Esophagus (tissue), 2 donors: ENCODE measurements at regions not wholly inside any gene's neighbourhood (a gene's known extent, or its start where the extent isn't known, plus 50 kb on each side); places are given as distances from the start of the nearest gene placed in this dataset.

Experiments
- H3K27ac ChIP-seq, 2 donors: one replicate each; pipeline ENCODE4 v1.5.1; 2013; ENCODE audit warnings: low read depth in 2 of 2, mild to moderate bottlenecking in 2 of 2, inconsistent platforms in 1 of 2, low read length in 1 of 2, moderate library complexity in 1 of 2
- H3K27me3 ChIP-seq, 2 donors: one replicate each; pipeline ENCODE4 v1.6.1; 2013; ENCODE audit warnings: low read length in 2 of 2, control low read depth in 1 of 2, mild to moderate bottlenecking in 1 of 2; ENCODE audit not compliant: insufficient read depth in 2 of 2, control insufficient read depth in 1 of 2
- H3K36me3 ChIP-seq, 2 donors: one replicate each; pipeline ENCODE4 v1.6.1; 2013; ENCODE audit warnings: low read length in 1 of 2; ENCODE audit not compliant: control insufficient read depth in 2 of 2, insufficient read depth in 2 of 2
- H3K4me1 ChIP-seq, 2 donors: one replicate each; pipeline ENCODE4 v1.6.1; 2013; ENCODE audit warnings: low read length in 1 of 2; ENCODE audit not compliant: control insufficient read depth in 2 of 2, insufficient read depth in 2 of 2
- H3K4me3 ChIP-seq, 2 donors: one replicate each; pipeline ENCODE4 v1.5.1; 2013; ENCODE audit warnings: low read length in 2 of 2, mild to moderate bottlenecking in 2 of 2, low read depth in 1 of 2, moderate library complexity in 1 of 2
- H3K9me3 ChIP-seq, 2 donors: one replicate each; pipeline ENCODE4 v1.6.1; 2013; ENCODE audit warnings: mild to moderate bottlenecking in 2 of 2, low read depth in 1 of 2, low read length in 1 of 2, moderate library complexity in 1 of 2; ENCODE audit not compliant: control insufficient read depth in 2 of 2, insufficient read depth in 1 of 2
- WGBS, 2 donors: extraction: QIAGEN DNeasy Blood & Tissue Kit; methylation state at CpG; one replicate each; pipeline ENCODE4 v1.1.7; 2013; 5-methylcytosine and 5-hydroxymethylcytosine counted together
- donor health status: healthy with polysubstance abuse.
- donor health status: Bipolar disorder and iron deficiency.

DNA sequence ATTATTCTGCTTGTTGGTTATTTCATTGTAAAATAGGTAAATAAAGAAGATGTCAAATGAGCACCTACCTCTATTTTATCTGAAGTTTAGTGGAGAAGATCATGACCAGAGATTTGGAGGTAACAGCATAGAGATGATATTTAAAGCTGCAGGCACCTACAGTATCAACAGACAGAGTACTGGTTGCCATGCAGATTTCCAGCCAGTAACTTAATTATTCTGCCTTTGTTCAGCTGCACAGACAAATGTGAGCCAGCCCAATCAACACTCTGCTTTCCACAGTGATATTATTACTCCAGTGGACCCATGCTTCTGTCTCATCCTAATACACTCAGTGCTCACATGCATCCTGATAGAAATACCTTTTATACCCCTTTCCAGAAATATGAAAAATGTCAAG, 348.5 kb upstream of the RGS6 start:
- peaks cover 0 to 3% of the 10 kb centered on the region in 2 donors for H3K4me1 ChIP-seq
- H3K9me3 ChIP-seq: no peaks in the 10 kb centered on the region
- no peaks in the 10 kb centered on the region for H3K27me3 ChIP-seq
- no peaks in the 10 kb centered on the region for H3K36me3 ChIP-seq
- no peak overlapping the region for H3K4me3 ChIP-seq
- H3K27ac ChIP-seq: no peak overlapping the region

GRCh38 chr14:71585361-71585760, 346.9 kb upstream of the RGS6 start:
- no peak overlapping the region for H3K4me3 ChIP-seq
- peaks cover 0 to 3% of the 10 kb centered on the region in 2 donors for H3K4me1 ChIP-seq
- no peaks in the 10 kb centered on the region for H3K27me3 ChIP-seq
- no peaks in the 10 kb centered on the region for H3K36me3 ChIP-seq
- no peaks in the 10 kb centered on the region for H3K9me3 ChIP-seq
- H3K27ac ChIP-seq: no peak overlapping the region

- Histone ChIP-seq H3K4me1 (peaks cover 0 to 3% of the 10 kb centered on the region in 2 donors), H3K27ac (peak overlapping the region in 1 of 2 donors; percentile 42), H3K36me3 (no peaks in the 10 kb centered on the region), H3K27me3 (no peaks in the 10 kb centered on the region), H3K9me3 (no peaks in the 10 kb centered on the region), H3K4me3 (peak overlapping the region in 1 of 2 donors; percentile 16)
- WGBS, 2 donors: 23 to 37% methylated on average over 14 of the region's 14 CpGs
Observed at GRCh38 chr14:71586131-71586897, 345.9 kb upstream of the RGS6 start.

DNA sequence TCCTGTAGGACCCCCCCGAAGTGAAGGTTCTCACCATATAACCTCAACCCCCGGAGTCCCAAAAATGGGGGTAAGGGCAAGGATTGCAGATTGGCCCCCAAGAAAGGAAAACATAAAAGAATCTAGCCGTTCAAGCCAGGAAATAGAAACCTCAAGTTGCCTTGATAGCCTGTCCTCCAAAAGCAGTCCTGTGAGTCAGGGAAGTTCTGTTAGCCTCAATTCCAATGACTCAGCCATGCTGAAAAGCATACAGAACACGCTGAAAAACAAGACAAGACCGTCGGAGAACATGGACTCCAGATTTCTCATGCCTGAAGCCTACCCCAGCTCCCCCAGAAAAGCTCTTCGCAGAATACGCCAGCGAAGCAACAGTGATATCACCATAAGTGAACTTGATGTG, 344.2 kb upstream of the RGS6 start:
- H3K36me3 ChIP-seq: no peaks in the 10 kb centered on the region
- 95 to 96% methylated on average over 9 of the region's 9 CpGs for WGBS, 2 donors

DNA sequence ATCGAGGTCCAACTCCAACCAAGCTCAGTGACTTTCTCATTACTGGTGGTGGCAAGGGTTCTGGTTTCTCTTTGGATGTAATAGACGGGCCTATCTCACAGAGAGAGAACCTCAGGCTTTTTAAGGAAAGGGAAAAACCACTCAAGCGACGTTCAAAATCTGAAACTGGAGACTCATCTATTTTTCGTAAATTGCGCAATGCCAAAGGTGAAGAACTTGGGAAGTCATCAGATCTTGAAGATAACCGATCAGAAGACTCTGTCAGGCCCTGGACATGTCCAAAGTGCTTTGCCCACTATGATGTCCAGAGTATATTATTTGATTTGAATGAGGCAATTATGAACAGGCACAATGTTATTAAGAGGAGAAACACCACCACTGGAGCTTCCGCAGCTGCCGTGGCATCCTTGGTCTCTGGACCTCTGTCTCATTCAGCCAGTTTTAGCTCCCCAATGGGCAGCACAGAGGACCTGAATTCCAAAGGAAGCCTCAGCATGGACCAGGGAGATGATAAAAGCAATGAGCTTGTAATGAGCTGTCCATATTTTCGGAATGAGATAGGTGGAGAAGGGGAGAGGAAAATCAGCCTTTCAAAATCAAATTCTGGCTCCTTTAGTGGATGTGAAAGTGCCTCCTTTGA, 343.5 kb upstream of the RGS6 start:
- no peaks in the 10 kb centered on the region for H3K9me3 ChIP-seq
- no peaks in the 10 kb centered on the region for H3K27me3 ChIP-seq
- H3K36me3 ChIP-seq: no peaks in the 10 kb centered on the region
- 98% methylated on average over 10 of the region's 10 CpGs for WGBS, 2 donors
- H3K4me1 ChIP-seq: peaks cover 0 to 3% of the 10 kb centered on the region in 2 donors
- no peak overlapping the region for H3K27ac ChIP-seq
- no peak overlapping the region for H3K4me3 ChIP-seq

More for the DNA sequence above, 344.2 kb upstream of the RGS6 start:
- no peaks in the 10 kb centered on the region for H3K9me3 ChIP-seq
- H3K4me3 ChIP-seq: no peak overlapping the region
- no peak overlapping the region for H3K27ac ChIP-seq
- peaks cover 0 to 3% of the 10 kb centered on the region in 2 donors for H3K4me1 ChIP-seq
- no peaks in the 10 kb centered on the region for H3K27me3 ChIP-seq

- no peak overlapping the region for H3K4me3 ChIP-seq
- H3K36me3 ChIP-seq: no peaks in the 10 kb centered on the region
- peaks cover 0 to 3% of the 10 kb centered on the region in 2 donors for H3K4me1 ChIP-seq
- 81 to 86% methylated on average over 2 of the region's 2 CpGs for WGBS, 2 donors
- no peaks in the 10 kb centered on the region for H3K9me3 ChIP-seq
- no peaks in the 10 kb centered on the region for H3K27me3 ChIP-seq
- H3K27ac ChIP-seq: no peak overlapping the region
Observed at GRCh38 chr14:71589609-71590008, 342.6 kb upstream of the RGS6 start.

- Histone ChIP-seq H3K27ac (no peak overlapping the region), H3K27me3 (no peaks in the 10 kb centered on the region), H3K36me3 (no peaks in the 10 kb centered on the region), H3K4me1 (peaks cover 0 to 3% of the 10 kb centered on the region in 2 donors), H3K9me3 (no peaks in the 10 kb centered on the region), H3K4me3 (no peak overlapping the region)
- 89 to 94% methylated on average over 5 of the region's 5 CpGs for WGBS, 2 donors
Observed at GRCh38 chr14:71590131-71590530, 342.1 kb upstream of the RGS6 start.

DNA sequence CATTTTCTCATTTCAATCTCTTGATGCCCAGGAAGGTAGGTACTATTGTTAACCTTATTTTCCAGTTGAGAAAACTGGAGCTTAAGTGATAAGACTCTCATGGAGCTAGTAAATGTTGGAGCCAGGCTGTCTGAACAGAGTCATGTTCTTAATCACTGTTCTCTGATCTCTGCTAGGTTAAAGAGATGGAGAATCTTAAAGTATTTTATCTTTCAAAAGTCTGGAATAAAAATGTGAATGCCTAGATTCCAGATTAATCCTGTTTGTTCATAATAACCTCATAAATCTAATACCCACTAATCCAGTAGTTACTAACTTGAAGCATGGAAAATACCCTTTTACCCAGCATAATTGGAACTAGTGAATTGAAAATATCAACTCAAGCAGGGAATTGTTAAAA, 341.0 kb upstream of the RGS6 start:
- no peaks in the 10 kb centered on the region for H3K9me3 ChIP-seq
- H3K27me3 ChIP-seq: no peaks in the 10 kb centered on the region
- H3K4me1 ChIP-seq: peaks cover 0 to 1% of the 10 kb centered on the region in 2 donors
- no peak overlapping the region for H3K4me3 ChIP-seq
- no peaks in the 10 kb centered on the region for H3K36me3 ChIP-seq
- H3K27ac ChIP-seq: no peak overlapping the region

DNA sequence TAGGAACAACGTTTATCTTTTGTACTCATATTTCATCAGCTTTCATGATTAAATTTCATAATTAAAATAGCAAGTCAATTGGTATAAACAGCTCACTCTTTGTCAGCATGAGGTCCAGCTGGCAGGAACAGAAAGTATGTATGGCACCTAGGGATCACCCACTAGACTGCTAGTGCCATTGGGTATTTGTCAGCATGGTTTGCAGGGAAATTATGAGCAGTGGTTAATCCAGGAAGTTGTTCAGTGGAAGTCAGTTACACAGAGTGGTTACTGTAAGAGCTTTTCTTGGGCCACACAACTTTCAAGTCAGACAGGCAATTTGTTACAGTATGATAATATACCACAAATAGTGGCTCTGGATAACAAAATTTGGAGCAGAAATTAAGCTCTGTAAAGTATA, 340.3 kb upstream of the RGS6 start:
- 22 to 40% methylated on average over 1 of the region's 1 CpG for WGBS, 2 donors
- no peak overlapping the region for H3K27ac ChIP-seq

DNA sequence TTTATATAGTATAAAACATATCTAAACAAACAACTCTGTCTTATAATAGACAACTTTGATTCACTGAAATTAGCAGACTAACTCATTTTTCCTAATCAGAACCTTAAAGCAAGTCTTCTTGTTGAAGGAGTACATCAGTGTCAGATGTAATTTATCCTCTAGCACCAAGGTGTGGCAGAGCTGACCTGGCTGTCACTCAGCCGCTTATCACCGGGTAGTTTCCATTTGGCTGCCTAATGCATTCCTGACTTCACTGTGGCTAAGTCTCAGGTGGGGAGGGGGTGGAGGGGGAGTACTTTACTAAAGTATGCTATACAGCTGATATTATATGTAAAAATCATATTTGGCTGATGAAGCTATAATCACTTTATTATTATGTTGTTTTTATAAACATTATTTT, 339.9 kb upstream of the RGS6 start:
- Histone ChIP-seq H3K27ac (no peak overlapping the region), H3K36me3 (no peaks in the 10 kb centered on the region), H3K27me3 (no peaks in the 10 kb centered on the region), H3K4me3 (no peak overlapping the region), H3K4me1 (no peaks in the 10 kb centered on the region), H3K9me3 (no peaks in the 10 kb centered on the region)
- WGBS, 2 donors: 48 to 67% methylated on average over 2 of the region's 2 CpGs

More for the DNA sequence above, 340.3 kb upstream of the RGS6 start:
- no peaks in the 10 kb centered on the region for H3K9me3 ChIP-seq
- no peaks in the 10 kb centered on the region for H3K36me3 ChIP-seq
- H3K27me3 ChIP-seq: no peaks in the 10 kb centered on the region
- no peaks in the 10 kb centered on the region for H3K4me1 ChIP-seq
- H3K4me3 ChIP-seq: no peak overlapping the region
